ENCODE measurements at regions not wholly inside any gene's neighbourhood (a gene's known extent, or its start where the extent isn't known, plus 50 kb on each side); places are given as distances from the start of the nearest gene placed in this dataset.

DNA sequence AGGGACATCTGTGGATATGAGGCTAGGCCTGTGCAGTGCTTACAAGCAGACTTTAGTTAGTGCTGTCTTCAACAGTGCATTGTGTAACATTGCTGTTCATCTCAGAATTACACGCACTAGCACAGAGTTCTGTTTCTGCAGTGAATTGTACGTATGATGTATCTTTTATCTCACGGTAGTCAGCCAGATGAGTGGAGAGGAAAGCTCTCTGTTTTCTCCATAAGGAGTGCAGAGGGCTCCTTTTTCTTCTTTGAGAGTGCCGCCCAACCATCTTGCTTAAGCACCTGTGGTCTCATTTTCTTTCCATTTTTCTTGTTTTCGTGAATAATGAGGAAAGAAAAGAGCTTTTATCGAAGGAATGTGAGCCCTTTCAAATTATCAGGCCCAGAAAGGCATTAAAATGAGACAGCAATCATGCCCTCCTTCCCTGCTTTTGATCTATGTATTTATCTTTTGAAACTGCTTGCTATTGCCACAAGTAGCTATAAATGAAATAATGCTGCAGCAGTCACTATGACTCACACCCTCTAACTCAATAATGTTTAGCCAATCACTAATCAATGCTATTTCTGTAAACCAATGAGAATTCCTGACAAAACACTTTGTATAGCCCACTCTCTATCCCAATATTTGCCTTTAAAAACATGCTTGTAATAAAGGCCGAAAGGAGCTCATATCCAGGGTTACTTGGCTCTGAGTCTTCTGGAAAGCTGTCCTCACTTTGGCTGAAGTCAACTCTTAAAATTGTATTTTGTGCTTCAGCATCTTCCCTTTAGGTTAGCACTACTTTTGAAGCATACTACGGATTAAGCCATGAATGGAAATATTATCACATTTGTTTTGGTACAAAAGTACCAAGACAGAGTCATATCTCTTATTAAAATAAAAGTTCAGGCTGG is 226.0 kb upstream of the P2RY1 start (continued):
- TF ChIP-seq MIER1 (IDR thresholded peaks at IDR 0.05; ENCODE audit: low read depth) (no peak), PTRF (tag; IDR thresholded peaks at IDR 0.05) (no peak), ZNF143 (CRISPR knock-in tag; IDR thresholded peaks at IDR 0.05) (no peak)
- TF ChIP-seq, protein P1, sequence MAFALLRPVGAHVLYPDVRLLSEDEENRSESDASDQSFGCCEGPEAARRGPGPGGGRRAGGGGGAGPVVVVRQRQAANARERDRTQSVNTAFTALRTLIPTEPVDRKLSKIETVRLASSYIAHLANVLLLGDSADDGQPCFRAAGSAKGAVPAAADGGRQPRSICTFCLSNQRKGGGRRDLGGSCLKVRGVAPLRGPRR (CRISPR knock-in tag; IDR thresholded peaks at IDR 0.05): no peak

DNA sequence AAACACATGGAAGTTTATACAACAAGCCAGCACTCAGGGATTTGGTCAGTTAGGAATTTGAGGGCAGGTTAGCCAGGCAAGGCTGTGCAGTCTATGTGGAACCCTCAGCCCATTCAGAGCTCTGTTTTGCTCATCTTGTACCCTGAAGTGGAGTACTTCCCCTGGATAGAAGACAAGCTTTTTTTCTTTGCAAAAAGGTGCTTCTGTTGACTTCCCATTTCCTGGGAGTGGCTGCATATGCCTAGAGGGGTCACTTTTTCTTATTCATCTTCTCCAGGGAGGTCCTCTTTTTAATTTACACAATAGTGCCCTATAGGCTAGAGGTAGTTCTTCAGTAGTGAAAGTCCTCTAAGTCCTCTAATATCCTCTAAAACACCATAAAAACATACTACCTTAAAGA is 225.0 kb upstream of the P2RY1 start:
- Histone ChIP-seq H3K79me2 (ENCODE audit: control insufficient read depth, insufficient read depth, low read length) (no peaks in the 10 kb centered on the region), H3K9me1 (ENCODE audit: control insufficient read depth, insufficient read depth, low read length) (no peaks in the 10 kb centered on the region), H3K4me2 (ENCODE audit: insufficient read depth, low read length) (no peak overlapping the region), H3K27ac (ENCODE audit: extremely low read depth, low read depth, low read length) (no peak overlapping the region), H3K9ac (ENCODE audit: insufficient read depth in 1 of 2, low read depth in 2 of 2, low read length in 2 of 2) (no peak overlapping the region), H3K9me3 (replicated peaks; ENCODE audit: control insufficient read depth, insufficient read depth, low read depth, low read length) (no peaks in the 10 kb centered on the region), H2AFZ (ENCODE audit: low read depth, low read length) (peak overlapping the region; percentile 67; the same call in 1 of the 2 replicates), H4K20me1 (replicated peaks; ENCODE audit: control insufficient read depth, insufficient read depth, low read length) (no peaks in the 10 kb centered on the region), H3K4me1 (replicated peaks in 1 of 2; ENCODE audit: control insufficient read depth in 2 of 2, insufficient read depth in 2 of 2, low read length in 2 of 2) (peaks cover 0 to 4% of the 10 kb centered on the region in 2 experiments; a peak in 2 of 5 replicates), H3K27me3 (ENCODE audit: control insufficient read depth in 2 of 2, insufficient read depth in 2 of 2, low read length in 2 of 2) (no peaks in the 10 kb centered on the region), H3K36me3 (ENCODE audit: control insufficient read depth, insufficient read depth, low read length) (no peaks in the 10 kb centered on the region), H3K4me3 (no peak overlapping the region)
- ATAC-seq (peak; percentile 20; the same call in 1 of the 3 replicates), DNase-seq (ENCODE audit: extremely low read depth in 1 of 4, low spot score in 3 of 4) (no peak), FAIRE-seq (no peak)
- BruUV-seq (replicated peaks): no TSS peak
- intact Hi-C loops (cut with micrococcal nuclease) (no loop called here), in situ Hi-C loops (cut with MboI) (no loop called here)
- ChIA-PET POLR2A (interaction anchor here (1.3 kb wide), 2 partner anchors 10 to 13 kb away, joined by 6 to 8 read pairs; no protein-coding TSS in a partner anchor), CTCF (ENCODE audit: low intra/inter-chr PET ratio) (interaction anchor here (0.6 kb wide), 1 partner anchor 376 kb away, joined by 3 read pairs; no protein-coding TSS in a partner anchor)
- TF ChIP-seq RBM17 (IDR thresholded peaks at IDR 0.05; ENCODE audit: borderline replicate concordance, low read depth, low read length) (no peak), BCL6 (CRISPR knock-in tag; IDR thresholded peaks at IDR 0.05) (no peak), ZNF282 (CRISPR knock-in tag; IDR thresholded peaks at IDR 0.05) (no peak), RFX5 (IDR thresholded peaks at IDR 0.05; ENCODE audit: low read depth, low read length) (no peak)
- TF ChIP-seq, protein P2, sequence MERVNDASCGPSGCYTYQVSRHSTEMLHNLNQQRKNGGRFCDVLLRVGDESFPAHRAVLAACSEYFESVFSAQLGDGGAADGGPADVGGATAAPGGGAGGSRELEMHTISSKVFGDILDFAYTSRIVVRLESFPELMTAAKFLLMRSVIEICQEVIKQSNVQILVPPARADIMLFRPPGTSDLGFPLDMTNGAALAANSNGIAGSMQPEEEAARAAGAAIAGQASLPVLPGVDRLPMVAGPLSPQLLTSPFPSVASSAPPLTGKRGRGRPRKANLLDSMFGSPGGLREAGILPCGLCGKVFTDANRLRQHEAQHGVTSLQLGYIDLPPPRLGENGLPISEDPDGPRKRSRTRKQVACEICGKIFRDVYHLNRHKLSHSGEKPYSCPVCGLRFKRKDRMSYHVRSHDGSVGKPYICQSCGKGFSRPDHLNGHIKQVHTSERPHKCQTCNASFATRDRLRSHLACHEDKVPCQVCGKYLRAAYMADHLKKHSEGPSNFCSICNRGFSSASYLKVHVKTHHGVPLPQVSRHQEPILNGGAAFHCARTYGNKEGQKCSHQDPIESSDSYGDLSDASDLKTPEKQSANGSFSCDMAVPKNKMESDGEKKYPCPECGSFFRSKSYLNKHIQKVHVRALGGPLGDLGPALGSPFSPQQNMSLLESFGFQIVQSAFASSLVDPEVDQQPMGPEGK (CRISPR knock-in tag; IDR thresholded peaks at IDR 0.05; ENCODE audit: borderline replicate concordance): no peak
- TF ChIP-seq, protein P3, sequence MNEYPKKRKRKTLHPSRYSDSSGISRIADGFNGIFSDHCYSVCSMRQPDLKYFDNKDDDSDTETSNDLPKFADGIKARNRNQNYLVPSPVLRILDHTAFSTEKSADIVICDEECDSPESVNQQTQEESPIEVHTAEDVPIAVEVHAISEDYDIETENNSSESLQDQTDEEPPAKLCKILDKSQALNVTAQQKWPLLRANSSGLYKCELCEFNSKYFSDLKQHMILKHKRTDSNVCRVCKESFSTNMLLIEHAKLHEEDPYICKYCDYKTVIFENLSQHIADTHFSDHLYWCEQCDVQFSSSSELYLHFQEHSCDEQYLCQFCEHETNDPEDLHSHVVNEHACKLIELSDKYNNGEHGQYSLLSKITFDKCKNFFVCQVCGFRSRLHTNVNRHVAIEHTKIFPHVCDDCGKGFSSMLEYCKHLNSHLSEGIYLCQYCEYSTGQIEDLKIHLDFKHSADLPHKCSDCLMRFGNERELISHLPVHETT (CRISPR knock-in tag; conservative IDR thresholded peaks at IDR 0.05 in 1 of 2, IDR thresholded peaks at IDR 0.05 in 1 of 2): no peak
- TF ChIP-seq, protein P4, sequence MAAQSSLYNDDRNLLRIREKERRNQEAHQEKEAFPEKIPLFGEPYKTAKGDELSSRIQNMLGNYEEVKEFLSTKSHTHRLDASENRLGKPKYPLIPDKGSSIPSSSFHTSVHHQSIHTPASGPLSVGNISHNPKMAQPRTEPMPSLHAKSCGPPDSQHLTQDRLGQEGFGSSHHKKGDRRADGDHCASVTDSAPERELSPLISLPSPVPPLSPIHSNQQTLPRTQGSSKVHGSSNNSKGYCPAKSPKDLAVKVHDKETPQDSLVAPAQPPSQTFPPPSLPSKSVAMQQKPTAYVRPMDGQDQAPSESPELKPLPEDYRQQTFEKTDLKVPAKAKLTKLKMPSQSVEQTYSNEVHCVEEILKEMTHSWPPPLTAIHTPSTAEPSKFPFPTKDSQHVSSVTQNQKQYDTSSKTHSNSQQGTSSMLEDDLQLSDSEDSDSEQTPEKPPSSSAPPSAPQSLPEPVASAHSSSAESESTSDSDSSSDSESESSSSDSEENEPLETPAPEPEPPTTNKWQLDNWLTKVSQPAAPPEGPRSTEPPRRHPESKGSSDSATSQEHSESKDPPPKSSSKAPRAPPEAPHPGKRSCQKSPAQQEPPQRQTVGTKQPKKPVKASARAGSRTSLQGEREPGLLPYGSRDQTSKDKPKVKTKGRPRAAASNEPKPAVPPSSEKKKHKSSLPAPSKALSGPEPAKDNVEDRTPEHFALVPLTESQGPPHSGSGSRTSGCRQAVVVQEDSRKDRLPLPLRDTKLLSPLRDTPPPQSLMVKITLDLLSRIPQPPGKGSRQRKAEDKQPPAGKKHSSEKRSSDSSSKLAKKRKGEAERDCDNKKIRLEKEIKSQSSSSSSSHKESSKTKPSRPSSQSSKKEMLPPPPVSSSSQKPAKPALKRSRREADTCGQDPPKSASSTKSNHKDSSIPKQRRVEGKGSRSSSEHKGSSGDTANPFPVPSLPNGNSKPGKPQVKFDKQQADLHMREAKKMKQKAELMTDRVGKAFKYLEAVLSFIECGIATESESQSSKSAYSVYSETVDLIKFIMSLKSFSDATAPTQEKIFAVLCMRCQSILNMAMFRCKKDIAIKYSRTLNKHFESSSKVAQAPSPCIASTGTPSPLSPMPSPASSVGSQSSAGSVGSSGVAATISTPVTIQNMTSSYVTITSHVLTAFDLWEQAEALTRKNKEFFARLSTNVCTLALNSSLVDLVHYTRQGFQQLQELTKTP (IDR thresholded peaks at IDR 0.05; ENCODE audit: low read depth in 1 of 2, partially characterized antibody in 2 of 2): no peak

Data from K562 (cell line).